Fibroblast of skin of right biceps (primary cell): ENCODE measurements at regions not wholly inside any gene's neighbourhood (a gene's known extent, or its start where the extent isn't known, plus 50 kb on each side); places are given as distances from the start of the nearest gene placed in this dataset.
"Not testable (repeated sequence)": the region's sequence is repeated elsewhere in the genome, so short reads cannot be mapped to it uniquely, and the experiment has no call there.

Source experiments
- DNase-seq: peaks from one replicate; pipeline ENCODE4 v3.0.0-alpha.2; 2013

DNA sequence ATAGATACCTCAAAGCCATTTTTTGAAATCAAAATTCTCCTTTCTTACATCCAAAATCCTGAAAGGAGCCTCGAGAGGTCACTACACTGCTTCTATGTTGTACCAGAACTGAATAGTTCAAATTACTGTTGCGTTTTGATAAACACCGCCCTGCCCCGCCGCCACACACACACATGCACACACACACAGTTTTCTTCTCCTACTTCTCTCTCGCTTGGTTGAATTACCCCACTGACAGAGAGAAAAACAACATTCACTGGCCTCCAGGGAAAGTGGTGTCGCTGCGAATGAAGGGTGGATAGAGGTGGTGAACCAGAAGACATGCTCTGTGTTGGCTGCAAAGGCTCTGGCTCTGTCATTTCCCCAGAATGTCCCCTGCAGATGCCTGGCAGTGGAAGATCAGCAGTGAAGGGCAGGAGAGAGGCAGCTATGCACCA lies 183.4 kb upstream of the RFC3 start:
- DNase-seq, result peak; percentile 20

DNA sequence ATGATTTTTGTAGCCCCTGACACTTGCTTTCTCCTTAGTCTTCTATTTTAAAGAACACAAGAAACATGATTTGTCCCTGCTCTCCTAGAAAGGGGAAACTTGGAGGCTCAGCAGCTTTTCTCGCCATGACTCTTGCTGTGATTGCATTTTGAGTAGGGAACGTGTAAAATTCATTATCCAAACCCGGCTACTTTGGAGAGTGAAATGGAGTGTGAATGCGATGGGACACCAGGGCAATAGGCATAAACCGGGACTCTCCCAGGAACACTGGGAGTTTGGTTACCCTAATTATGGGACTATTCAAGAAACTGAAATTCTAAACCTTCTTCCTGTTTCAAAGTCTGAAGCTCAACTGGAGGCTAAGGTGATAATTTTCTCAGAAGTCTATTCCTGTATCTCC lies 181.7 kb upstream of the RFC3 start:
- DNase-seq, result no peak

DNA sequence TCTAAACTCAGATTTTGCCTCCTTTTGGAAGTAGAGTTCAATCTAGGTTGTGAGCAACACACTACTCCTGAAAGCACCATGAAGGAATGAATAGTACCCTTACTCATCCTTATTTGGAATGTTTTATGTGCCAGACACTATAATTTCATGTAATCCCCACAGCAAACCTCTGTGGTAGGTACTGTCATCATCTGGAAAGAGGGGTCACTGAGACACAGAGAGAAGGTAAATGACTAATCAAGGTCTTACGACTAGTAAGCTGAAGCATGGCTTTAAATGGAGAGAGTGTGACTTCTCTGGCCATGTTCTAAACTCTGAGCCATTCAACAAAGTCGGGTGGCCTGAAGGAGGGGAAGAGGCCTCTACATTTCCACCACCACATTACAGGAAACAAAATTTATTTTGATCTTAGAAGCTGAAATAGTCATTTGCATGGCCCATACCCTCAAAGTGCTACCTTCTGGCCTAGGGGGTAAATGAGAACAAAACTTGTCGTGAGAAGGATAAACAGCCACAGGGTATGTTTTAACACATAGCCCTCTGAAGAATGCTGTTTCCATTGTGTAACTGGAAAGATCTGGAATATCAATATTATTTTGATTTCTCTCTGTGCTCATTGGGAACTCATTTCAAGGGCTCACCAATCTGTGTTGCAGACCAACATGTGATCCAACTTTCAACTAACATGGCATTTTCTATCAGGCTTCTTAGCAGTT lies 180.8 kb upstream of the RFC3 start:
- peak; percentile 61 for DNase-seq

DNA sequence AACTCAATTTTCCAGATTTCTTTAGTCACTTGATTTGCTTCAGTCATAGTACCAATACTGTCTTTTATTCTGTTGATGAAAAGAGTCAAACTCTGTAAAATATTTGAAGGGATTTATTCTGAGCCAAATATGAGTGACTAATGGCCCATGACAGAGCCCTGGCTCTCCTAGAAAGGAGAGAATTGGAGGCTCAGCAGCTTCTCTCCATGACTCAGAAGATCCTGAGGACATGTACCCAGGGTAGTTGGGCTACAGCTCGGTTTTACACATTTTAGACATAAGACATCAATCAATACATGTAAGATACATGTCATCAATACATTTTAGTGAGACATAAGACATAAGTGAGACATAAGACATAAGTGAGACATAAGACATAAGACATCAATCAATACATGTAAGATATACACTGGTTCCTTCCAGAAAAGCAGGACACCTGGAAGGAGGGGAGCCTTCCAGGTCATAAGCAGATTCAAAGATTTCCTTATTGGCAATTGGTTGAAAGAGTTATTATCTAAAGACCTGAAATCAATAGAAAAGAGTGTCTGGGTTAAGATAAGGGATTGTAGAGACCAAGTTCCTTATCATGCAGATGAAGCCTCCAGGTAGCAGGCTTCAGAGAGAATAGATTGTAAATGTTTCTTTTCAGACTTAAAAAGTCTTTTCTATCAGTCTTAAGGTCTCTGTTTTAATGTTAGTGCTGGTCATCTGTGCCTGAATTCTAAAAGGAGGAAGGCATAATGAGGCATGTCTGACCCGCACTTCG lies 179.8 kb upstream of the RFC3 start:
- peak; percentile 77 for DNase-seq

DNA sequence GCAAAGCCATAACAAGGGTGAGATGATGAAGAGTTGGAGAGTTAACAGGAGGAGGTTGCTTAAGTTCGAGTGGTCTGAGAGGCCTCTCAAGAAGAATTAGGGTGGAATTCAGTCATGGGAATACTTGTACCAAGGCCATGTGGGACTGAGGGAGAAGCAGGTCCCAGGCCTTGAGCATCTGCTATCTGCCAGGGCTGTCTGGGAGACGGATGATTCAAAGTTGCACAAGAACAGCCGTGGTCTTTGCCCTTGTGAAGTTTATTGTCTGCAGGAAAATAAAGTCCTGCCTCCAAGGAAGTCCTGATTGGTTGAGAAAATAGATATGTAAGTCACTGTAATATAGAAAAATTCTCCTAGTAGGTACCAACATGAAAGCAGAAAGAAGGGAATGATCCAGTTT lies 178.8 kb upstream of the RFC3 start:
- DNase-seq, result peak; percentile 62

DNA sequence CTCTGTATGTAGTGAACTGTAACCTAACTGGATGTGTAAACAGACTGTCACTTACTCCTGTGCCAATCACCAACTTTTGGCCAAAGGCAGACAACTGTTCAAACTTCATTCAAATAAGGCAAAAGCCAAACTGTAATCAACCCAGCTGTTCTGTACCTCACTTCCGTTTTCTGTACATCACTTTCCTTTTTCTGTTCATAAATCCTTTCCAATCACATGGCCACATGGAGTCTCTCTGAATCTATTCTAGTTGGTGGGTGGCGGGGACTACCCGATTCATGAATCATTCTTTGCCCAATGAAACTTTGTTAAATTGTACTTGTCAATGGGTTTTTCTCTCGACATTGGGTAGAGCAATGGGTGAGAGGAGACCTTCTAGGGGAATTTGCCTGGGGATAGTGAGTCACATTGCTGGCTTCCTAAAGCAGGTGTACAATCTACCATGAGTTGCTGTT lies 178.3 kb upstream of the RFC3 start:
- DNase-seq, result no peak

DNA sequence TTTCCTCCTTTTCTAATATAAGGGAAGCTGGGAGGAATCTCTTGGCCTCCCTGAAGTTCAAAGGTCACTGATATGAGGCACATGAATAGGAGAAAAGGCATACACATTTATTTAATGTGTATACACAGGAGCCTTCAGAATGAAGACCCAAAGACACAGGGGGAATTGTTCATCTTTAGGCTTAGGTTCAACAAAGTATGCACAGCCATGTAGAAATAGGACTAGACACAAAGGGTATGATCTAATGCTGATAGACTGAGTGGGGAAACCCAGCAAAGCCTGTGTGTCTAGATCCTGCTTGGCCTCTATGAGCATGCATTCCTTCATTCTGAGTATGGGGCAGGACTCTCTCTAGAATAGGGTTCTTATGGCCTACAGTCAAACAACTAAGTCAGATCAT lies 177.1 kb upstream of the RFC3 start:
- DNase-seq, result no peak

DNA sequence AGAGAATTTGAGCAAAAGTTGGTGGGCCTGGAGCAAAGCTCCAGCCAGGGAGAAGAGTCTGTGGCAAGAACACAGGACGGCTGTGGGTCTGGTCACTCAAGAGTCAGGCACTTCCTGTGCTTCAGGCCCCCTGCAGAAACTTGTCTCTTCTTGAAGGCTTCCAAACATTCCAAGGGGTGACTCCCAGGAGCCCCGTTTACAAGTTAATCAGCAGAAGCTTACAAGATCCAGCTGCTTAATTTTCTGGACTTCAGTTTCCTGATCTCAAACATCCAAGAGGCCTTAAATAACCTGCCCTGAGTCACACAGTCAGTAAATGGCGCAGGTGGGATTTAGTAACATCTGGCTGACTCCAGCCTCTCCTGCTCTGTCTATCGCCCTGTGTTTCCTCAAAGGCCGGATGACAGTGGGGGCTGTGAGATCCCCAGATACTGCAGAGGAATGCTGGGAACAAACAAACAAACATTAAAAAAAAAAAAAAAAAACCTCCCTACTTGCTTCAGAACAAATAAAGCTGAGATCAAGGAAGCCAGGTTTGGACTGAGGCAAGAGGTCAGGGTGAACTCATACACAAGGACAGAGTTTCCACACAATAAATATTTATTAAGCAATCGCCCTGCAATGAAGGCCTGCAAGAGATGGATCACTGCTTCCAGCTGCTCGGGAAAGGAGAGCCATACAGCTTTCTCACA lies 175.4 kb upstream of the RFC3 start:
- peak; percentile 40 for DNase-seq

DNA sequence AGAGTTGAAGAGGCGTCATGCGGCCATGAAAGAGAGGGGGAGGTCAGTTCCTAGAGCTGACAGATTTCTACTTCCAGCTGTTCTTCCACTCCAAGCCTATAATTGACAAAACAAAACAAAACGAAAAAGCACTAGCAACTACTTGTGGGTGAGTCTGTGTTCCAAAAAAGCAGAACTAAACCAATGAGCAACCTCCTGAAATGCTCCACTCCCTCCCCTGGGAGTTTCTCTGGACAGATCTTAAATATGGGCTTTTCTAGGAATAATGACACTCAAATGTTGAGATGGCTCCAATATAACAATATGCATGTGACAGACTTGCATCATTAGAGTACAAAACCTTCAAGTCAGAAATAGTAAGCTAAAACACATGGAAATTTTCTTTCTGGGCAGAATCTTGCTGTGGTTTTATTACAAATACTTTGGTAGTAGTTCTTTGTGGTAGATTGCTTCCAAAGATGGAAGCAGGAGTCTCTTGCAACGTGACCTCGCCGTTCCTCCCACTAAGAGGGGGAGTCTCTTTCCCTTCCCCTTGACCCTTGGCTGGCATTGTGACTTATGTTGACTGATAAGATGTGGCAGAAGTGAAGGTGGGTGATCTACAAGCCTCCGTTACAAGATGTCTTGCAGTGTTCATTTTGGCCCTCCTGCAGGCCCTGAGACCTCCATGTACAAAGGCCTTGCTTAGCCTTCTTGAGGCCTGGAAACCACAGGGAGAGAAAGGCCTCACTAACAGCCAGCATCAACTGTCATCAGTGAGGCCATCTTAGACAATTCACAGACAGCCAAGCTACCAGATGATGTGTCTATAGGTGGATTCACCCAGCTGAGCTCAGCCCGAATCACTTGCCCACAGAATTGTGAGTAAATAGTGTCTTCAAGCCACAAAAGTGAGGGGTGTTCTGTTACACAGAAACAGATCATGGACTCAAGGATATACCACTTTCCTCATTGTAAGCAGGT lies 173.1 kb upstream of the RFC3 start:
- DNase-seq, result peak; percentile 21

DNA sequence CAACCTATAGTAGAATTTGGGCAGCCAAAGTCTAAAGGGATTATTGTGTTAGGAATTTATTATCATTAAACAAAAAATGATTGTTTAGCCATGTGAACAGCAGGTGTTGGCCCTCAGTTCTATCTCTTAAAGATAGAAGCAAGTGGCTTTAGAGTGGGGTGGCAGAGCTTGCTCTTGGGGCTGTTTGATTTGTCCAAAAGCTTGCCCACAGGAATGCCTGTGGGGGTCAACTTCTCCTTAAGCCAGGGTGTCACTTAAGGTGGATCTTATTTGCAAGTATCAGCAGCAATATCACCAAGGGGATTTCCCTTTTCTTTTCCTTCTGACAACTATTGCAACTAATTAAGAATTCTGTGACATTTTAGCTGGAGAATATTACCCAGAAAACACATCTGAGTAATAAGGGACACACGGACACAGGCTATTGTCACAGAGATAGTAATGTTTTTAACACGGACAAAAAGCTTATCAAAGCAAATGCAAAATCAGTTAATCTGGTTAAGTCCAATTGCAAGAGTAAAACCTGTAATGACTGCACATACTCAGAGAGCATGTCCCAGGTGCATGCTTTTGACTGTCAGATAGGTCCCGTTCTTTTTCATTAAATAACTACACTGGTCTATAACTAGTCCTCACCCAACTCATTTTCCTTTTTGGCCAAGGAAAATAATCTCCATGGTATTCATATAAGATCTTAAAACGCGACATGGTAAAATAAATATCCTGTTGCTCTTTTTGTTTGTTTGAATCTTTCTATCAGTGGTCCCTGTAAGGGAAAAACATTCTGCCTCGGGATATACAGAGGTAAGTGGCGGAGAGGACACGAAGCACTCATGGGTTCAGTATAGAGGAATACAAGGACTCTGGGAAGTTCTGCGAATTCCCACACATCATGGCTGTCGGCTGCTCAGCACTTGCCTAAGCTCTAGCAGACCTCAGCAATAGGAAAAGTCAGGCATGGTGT lies 172.1 kb upstream of the RFC3 start:
- DNase-seq, result no peak

DNA sequence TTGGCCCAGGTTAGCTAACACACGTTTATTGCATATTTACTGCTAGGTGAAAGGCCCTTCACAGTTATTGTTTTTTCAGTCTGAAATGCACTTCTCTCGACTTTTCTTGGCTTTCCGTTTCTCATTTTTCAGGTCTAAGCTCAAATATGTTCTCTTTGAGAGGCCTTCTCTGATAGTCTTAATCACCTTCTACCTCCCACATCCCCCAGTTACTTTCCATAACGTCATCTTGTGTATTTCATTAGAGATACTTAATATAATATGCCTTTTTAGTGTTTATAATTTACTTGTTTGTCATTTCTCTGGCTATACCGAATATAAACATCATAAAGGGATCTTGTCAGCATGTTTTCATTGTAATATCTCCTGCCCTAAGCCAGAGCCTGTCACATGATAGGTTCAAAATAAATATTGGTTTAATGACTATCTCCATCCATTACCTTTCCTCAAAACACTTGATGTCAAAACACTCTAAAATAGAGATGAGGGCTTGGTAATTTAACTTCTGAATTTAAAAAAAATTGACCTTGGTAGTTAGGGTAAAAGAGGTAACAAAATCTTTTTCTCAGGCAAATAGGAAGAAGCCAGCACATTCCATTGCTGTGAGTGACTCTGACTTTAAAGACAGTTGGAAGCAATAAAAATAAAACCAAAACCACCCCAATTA lies 168.6 kb upstream of the RFC3 start:
- DNase-seq, result peak; percentile 14

DNA sequence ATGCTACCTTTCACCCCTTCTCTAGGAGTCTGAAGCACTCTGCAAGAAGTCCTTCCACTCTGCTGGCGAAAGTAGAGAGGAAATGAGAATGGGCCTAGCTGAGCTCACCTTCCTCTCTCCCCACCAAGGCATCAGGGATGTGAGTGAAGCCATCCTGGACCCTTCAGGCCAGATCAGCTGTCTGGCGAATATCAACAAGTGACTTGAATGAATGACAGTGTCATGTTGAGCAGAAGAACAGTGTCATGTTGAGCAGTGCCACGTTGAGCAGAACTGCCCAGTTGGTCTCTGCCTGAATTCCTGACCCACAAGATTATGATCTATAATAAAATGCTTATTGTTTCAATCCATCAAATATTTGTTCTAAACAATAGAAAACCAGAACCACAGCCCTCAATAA lies 166.2 kb upstream of the RFC3 start:
- DNase-seq, result no peak

DNA sequence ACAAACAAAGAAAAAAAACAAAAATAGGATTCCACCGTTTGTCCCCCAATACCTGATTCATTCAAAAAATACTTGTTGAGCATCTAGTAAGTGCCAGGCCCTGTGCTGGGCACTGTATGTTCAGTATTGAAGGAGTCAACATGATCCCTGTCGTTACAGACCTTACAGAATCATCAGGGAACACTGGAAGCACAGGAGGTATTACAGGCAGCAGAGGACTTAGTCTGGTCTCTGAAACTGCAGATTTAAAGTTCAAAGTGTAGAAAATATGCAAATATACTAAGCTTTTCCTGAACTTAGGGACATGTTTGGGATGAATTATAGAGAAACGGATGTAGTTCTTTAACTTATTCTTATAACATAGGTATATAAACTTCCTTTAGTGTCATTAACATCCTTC lies 160.7 kb upstream of the RFC3 start:
- DNase-seq, result no peak

DNA sequence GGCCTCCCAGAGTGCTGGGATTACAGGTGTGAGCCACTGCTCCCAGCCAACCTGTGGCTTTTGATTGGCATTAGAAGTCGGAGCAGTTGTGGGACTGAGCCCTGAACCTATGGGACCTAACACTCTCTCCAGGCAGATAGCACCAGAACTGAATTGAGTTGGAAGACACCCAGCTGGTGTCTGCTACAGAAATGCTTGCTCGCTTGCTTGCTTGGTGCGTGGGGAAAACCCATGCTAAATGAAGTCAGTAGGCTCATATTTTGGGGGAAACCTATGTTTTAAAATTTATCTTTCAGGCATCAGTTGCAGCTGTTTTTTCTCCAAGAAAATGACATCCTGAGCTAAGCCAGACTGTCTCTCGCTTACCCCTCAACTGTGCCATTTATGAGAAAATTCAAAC lies 158.5 kb upstream of the RFC3 start:
- DNase-seq, result no peak

DNA sequence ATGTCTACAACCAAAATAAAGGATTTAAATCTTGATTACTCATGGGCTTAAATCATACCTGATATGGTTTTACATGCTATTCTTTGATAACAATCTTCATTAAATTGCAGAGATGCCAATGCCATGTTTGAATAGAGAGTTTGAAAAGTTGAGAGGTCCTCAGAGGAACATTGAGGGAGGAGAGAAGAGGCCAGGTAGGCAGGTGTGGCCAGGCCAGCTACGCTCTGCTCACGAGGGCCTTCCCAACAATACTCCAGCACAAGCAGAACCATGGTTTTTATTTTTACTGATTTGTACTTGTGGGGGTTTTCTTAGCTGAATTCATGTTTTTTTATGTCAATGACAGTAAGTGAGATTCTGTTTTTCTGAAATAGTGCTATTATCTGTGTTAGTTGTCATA lies 158.1 kb upstream of the RFC3 start:
- no peak for DNase-seq

DNA sequence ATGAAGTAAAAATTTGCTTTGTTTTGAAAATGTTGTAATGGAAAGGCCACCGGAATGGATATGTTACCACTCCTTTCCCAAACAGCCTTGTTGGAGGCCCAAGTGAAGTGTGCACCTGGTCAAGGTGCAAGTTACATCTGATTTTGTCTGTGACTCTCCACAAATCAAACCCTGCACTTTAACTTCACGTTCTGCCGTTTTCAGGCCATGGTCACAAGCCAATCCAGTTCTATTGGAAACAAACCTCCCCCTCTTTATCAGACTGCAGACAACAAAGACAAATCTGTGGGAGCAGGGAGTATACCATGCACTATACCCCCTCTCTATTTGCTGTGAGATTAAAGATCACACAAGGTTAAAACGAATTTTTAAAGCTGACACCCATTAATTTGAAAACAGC lies 155.6 kb upstream of the RFC3 start:
- DNase-seq, result no peak

DNA sequence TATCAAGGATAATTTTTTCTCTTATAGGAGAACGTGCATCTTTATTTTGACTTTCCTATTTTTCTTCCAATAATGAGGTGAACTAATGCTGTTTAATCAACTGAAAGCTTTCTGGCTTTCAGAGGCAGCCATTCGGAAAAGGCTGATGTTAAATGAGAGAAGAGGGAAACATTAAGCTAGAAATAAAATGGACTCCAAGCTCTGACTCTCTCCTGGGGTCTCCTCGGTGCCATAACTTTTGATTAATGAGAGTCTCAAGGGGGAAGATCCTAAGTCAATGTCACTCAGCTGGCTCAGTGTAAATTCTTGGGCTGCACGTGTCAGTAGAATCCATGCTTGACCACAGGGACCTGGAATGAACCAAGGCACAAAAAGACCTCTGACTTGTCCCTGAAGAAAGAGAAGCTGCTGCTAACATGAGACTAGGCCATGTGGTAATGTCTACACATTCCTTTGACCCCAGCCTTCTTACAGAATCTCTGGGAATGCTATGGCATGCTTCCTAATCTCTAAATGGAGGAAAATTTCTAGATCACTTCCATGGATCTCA lies 152.2 kb upstream of the RFC3 start:
- no peak for DNase-seq

DNA sequence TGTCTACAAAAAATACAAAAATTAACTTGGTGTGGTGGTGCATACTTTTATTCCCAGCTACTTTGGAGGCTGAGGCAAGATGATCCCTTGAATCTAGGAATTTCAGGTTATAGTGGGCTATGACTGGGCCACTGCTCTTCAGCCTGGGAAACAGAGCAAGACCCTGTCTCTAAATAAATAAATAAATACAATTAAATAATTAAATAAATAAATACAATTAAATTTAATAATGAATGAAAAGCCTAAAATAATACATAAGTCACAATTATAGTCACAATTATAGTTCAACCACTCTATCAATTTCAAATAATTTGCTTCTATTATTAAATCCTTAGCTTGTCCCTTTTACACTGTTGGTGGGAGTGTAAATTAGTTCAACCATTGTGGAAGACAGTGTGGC lies 146.4 kb upstream of the RFC3 start:
- DNase-seq, result no peak

DNA sequence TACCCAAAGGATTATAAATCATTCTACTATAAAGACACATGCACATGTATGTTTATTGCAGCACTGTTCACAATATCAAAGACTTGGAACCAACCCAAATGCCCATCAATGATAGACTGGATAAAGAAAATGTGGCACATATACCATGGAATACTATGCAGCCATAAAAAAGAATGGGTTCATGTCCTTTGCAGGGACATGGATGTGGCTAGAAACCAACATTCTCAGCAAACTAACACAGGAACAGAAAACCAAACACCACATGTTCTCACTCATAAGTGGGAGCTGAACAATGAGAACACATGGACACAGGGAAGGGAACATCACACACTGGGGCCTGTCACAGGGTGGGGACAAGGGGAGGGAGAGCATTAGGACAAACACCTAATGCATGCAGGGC lies 145.9 kb upstream of the RFC3 start:
- not testable (repeated sequence) for DNase-seq
